ENCODE measurements at regions not wholly inside any gene's neighbourhood (a gene's known extent, or its start where the extent isn't known, plus 50 kb on each side); places are given as distances from the start of the nearest gene placed in this dataset.

DNA sequence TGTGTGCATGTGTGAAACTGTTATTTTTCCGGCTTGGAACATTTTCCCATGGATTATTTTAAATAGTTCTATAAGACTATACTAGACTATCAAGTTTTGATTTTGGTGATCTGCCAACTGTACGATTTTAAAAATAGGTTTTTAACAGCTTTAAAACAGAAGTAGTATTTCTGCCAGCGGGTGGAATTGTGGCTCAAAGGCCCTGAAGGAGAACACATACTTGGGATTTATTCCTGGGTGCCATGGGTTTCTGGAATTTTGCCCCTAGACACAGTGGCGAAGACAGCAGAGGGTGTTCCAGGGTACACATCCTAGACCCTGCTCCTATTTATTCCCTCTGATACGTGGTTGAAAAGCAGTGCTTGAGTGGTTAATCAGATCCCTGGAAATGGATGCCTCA lies 81.7 kb upstream of the IPO9 start:
- ATAC-seq (no peak), DNase-seq (ENCODE audit: low read depth, low spot score) (no peak)
- ChIA-PET CTCF (no interaction called here), POLR2A (no interaction called here)
- no peaks in the 10 kb centered on the region for H3K27me3 ChIP-seq (ENCODE audit: control insufficient read depth, insufficient read depth, low read length)
- H3K4me3 ChIP-seq (ENCODE audit: low read depth in 2 of 2, low read length in 2 of 2) = no peak overlapping the region
- intact Hi-C loops (cut with micrococcal nuclease; ENCODE audit: unreplicated experiment) (no loop called here), in situ Hi-C loops (cut with HindIII; ENCODE audit: low pct_unique_long_range_greater_than_20kb, low sequenced_read_pairs) (no loop called here)
- peaks cover 20% of the 10 kb centered on the region for H3K4me1 ChIP-seq (ENCODE audit: control insufficient read depth, insufficient read depth, low read length)
- no TSS peak for BruUV-seq (replicated peaks)
- TF ChIP-seq SIN3A (IDR thresholded peaks at IDR 0.05; ENCODE audit: borderline replicate concordance, insufficient read depth, low read depth, low read length) (no peak), POLR2AphosphoS5 (IDR thresholded peaks at IDR 0.05; ENCODE audit: low read depth, low read length) (no peak), TCF7L2 (IDR thresholded peaks at IDR 0.05; ENCODE audit: low read depth, low read length) (no peak)
- TF ChIP-seq, protein P1, sequence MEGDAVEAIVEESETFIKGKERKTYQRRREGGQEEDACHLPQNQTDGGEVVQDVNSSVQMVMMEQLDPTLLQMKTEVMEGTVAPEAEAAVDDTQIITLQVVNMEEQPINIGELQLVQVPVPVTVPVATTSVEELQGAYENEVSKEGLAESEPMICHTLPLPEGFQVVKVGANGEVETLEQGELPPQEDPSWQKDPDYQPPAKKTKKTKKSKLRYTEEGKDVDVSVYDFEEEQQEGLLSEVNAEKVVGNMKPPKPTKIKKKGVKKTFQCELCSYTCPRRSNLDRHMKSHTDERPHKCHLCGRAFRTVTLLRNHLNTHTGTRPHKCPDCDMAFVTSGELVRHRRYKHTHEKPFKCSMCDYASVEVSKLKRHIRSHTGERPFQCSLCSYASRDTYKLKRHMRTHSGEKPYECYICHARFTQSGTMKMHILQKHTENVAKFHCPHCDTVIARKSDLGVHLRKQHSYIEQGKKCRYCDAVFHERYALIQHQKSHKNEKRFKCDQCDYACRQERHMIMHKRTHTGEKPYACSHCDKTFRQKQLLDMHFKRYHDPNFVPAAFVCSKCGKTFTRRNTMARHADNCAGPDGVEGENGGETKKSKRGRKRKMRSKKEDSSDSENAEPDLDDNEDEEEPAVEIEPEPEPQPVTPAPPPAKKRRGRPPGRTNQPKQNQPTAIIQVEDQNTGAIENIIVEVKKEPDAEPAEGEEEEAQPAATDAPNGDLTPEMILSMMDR (IDR thresholded peaks at IDR 0.05) = no peak
- TF ChIP-seq, protein P2, sequence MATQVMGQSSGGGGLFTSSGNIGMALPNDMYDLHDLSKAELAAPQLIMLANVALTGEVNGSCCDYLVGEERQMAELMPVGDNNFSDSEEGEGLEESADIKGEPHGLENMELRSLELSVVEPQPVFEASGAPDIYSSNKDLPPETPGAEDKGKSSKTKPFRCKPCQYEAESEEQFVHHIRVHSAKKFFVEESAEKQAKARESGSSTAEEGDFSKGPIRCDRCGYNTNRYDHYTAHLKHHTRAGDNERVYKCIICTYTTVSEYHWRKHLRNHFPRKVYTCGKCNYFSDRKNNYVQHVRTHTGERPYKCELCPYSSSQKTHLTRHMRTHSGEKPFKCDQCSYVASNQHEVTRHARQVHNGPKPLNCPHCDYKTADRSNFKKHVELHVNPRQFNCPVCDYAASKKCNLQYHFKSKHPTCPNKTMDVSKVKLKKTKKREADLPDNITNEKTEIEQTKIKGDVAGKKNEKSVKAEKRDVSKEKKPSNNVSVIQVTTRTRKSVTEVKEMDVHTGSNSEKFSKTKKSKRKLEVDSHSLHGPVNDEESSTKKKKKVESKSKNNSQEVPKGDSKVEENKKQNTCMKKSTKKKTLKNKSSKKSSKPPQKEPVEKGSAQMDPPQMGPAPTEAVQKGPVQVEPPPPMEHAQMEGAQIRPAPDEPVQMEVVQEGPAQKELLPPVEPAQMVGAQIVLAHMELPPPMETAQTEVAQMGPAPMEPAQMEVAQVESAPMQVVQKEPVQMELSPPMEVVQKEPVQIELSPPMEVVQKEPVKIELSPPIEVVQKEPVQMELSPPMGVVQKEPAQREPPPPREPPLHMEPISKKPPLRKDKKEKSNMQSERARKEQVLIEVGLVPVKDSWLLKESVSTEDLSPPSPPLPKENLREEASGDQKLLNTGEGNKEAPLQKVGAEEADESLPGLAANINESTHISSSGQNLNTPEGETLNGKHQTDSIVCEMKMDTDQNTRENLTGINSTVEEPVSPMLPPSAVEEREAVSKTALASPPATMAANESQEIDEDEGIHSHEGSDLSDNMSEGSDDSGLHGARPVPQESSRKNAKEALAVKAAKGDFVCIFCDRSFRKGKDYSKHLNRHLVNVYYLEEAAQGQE (IDR thresholded peaks at IDR 0.05; ENCODE audit: insufficient read depth in 1 of 2, low read depth in 2 of 2, low read length in 1 of 2) = no peak
- no peaks in the 10 kb centered on the region for H3K9me3 ChIP-seq (ENCODE audit: control insufficient read depth, insufficient read depth, low read depth, low read length)
- H3K27ac ChIP-seq (ENCODE audit: low read length) = no peak overlapping the region
- no peaks in the 10 kb centered on the region for H3K36me3 ChIP-seq (ENCODE audit: control insufficient read depth, insufficient read depth, low read length)

DNA sequence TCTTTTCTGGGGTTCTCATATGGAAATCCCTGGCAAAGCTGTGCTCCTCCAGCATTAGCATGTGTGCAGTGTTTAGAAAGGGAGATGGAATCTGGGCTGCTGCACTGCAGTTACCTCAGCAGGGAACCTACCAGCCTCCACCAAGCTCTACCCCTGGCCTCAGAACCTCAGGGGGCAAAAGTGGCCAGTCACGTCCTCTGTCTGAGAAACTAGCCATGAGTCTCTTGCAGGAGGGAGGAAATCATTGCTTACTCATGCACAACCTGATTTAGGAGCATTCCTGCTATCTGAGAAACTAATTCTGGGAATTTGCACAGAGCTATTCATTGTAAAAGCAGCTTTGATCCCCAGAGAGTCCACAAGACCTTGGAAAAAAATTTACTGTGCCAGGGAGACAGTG lies 80.6 kb upstream of the IPO9 start:
- no peaks in the 10 kb centered on the region for H3K36me3 ChIP-seq (ENCODE audit: control insufficient read depth, insufficient read depth, low read length)
- ChIA-PET CTCF (interaction anchor here (1.0 kb wide), 1 partner anchor 15 kb away, joined by 3 read pairs; no protein-coding TSS in a partner anchor), POLR2A (no interaction called here)
- intact Hi-C loops (cut with micrococcal nuclease; ENCODE audit: unreplicated experiment) (no loop called here), in situ Hi-C loops (cut with HindIII; ENCODE audit: low pct_unique_long_range_greater_than_20kb, low sequenced_read_pairs) (no loop called here)
- ATAC-seq (peak; percentile 64; the same call in 1 of the 2 replicates), DNase-seq (ENCODE audit: low read depth, low spot score) (no peak)
- H3K9me3 ChIP-seq (ENCODE audit: control insufficient read depth, insufficient read depth, low read depth, low read length) = no peaks in the 10 kb centered on the region
- H3K27me3 ChIP-seq (ENCODE audit: control insufficient read depth, insufficient read depth, low read length) = no peaks in the 10 kb centered on the region; the same call in 1 of the 2 replicates
- no peak overlapping the region for H3K4me3 ChIP-seq (ENCODE audit: low read depth in 2 of 2, low read length in 2 of 2)
- H3K4me1 ChIP-seq (ENCODE audit: control insufficient read depth, insufficient read depth, low read length) = peaks cover 17% of the 10 kb centered on the region
- H3K27ac ChIP-seq (ENCODE audit: low read length) = no peak overlapping the region
- no peak for TF ChIP-seq POLR2AphosphoS5 (IDR thresholded peaks at IDR 0.05; ENCODE audit: low read depth, low read length)
- TF ChIP-seq, protein P2 (IDR thresholded peaks at IDR 0.05; ENCODE audit: insufficient read depth in 1 of 2, low read depth in 2 of 2, low read length in 1 of 2) = no peak
- TF ChIP-seq, protein P1 (IDR thresholded peaks at IDR 0.05) = no peak
- TF ChIP-seq TCF7L2 (IDR thresholded peaks at IDR 0.05; ENCODE audit: low read depth, low read length) = no peak
- TF ChIP-seq SIN3A (IDR thresholded peaks at IDR 0.05; ENCODE audit: borderline replicate concordance, insufficient read depth, low read depth, low read length) = no peak
- BruUV-seq (replicated peaks) = no TSS peak
